CD8-positive, alpha-beta memory T cell (primary cell): ENCODE measurements at regions not wholly inside any gene's neighbourhood (a gene's known extent, or its start where the extent isn't known, plus 50 kb on each side); places are given as distances from the start of the nearest gene placed in this dataset.

Experiments used
- CTCF ChIA-PET: fragments of 350-600 bp; sonication (Branson Sonifier 250); formaldehyde crosslinking; loops from one replicate; lab custom pipeline; 2021; ENCODE audit warnings: antibody characterized with exemption; lab: Charles Lee
- POLR2A ChIA-PET: fragments of 350-600 bp; sonication (Branson Sonifier 250); formaldehyde crosslinking; loops from one replicate; lab custom pipeline; 2021; ENCODE audit warnings: antibody characterized with exemption; lab: Charles Lee
- DNase-seq, 5 donors: peaks; one replicate each; pipeline versions ENCODE4 v3.0.0 to v3.0.0-alpha.2; 2020 to 2022; ENCODE audit warnings: mixed read lengths in 1 of 5
- H3K27ac ChIP-seq: one replicate; pipeline ENCODE4 v1.7.0; 2013; ENCODE audit warnings: low read depth, mild to moderate bottlenecking, low read length, moderate library complexity
- H3K27me3 ChIP-seq: 2 replicates; pipeline ENCODE4 v1.7.0; 2013; ENCODE audit warnings: low read length, mild to moderate bottlenecking; ENCODE audit not compliant: insufficient read depth, poor library complexity, severe bottlenecking
- H3K36me3 ChIP-seq: 2 replicates; pipeline ENCODE4 v1.7.0; 2013; ENCODE audit warnings: mild to moderate bottlenecking, low read length, moderate library complexity; ENCODE audit not compliant: insufficient read depth
- H3K4me1 ChIP-seq: 2 replicates; pipeline ENCODE4 v1.7.0; 2013; ENCODE audit warnings: mild to moderate bottlenecking, low read length, moderate library complexity; ENCODE audit not compliant: insufficient read depth
- H3K4me3 ChIP-seq: 2 replicates; pipeline ENCODE4 v1.7.0; 2013; ENCODE audit warnings: mild to moderate bottlenecking, low read length
- H3K9me3 ChIP-seq: 2 replicates; pipeline ENCODE4 v1.7.0; 2013; ENCODE audit warnings: mild to moderate bottlenecking, low read length
- H3K27ac Mint-ChIP-seq, 8 donors: one replicate each; pipeline ENCODE4 v1.8.0; 2020 to 2021; ENCODE audit warnings: mixed read lengths in 8 of 8, mild to moderate bottlenecking in 6 of 8, inconsistent platforms in 3 of 8, moderate library complexity in 3 of 8
- H3K27me3 Mint-ChIP-seq, 2 donors: one replicate each; pipeline ENCODE4 v1.8.0; 2020 to 2021; ENCODE audit warnings: mixed read lengths in 2 of 2, mild to moderate bottlenecking in 1 of 2, moderate library complexity in 1 of 2
- H3K36me3 Mint-ChIP-seq, 3 donors: one replicate each; pipeline ENCODE4 v1.8.0; 2020 to 2021; ENCODE audit warnings: mixed read lengths in 3 of 3, inconsistent platforms in 1 of 3, mild to moderate bottlenecking in 1 of 3
- H3K4me1 Mint-ChIP-seq, 3 donors: one replicate each; pipeline ENCODE4 v1.8.0; 2020 to 2021; ENCODE audit warnings: mixed read lengths in 3 of 3, inconsistent platforms in 1 of 3, mild to moderate bottlenecking in 1 of 3
- H3K4me3 Mint-ChIP-seq, 7 donors: one replicate each; pipeline ENCODE4 v1.8.0; 2020 to 2021; ENCODE audit warnings: mixed read lengths in 7 of 7, mild to moderate bottlenecking in 6 of 7, moderate library complexity in 4 of 7, inconsistent platforms in 2 of 7
- H3K9me3 Mint-ChIP-seq, 5 donors: one replicate each; pipeline ENCODE4 v1.8.0; 2020 to 2022; ENCODE audit warnings: mixed read lengths in 5 of 5, mild to moderate bottlenecking in 3 of 5, moderate library complexity in 2 of 5, inconsistent platforms in 1 of 5

DNA sequence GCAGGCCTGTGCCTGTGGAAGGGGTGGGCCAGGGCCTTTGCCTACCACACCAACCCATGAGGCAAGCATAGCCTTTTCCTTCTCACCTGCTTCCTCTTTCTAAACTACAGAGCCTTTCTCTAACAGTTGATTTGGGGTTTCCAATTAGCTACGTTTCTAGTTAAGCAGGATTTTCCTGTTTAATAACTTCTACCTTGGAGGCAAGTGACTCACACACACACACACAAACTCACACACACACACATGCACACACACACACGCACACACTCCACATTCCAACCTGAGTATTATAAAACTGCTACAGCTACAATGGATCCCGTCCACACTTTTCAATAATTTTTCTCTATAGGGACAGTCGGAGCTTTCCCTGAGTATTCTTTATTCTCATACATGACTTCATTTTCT is 84.9 kb downstream of the SOX11 start:
- H3K27me3 Mint-ChIP-seq, result no peaks in the 10 kb centered on the region

DNA sequence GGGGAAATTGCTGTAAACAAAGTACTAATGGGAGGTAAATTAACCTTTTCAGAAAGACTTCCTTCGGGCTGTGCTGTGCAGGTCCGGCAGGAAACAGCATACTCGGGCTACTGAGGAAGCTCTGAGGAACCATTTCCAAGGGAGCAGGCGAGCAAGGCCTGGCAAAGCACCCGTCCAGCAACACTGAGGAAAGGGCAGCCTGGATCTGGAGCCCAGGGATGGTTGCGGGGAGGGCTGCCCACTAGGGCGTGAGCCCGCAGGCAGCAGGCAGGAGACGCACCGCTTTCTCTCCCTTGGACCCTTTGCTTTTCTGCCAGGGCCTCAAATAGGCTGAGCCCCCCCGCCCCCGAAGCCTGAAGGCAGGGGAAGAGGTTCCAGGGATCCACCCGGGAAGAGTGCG is 89.5 kb downstream of the SOX11 start:
- H3K27ac ChIP-seq, result no peak overlapping the region
- H3K9me3 Mint-ChIP-seq, result peaks cover 0 to 13% (median 11%) of the 10 kb centered on the region in 5 donors
- H3K4me1 ChIP-seq, result no peaks in the 10 kb centered on the region
- H3K4me3 ChIP-seq, result no peak overlapping the region
- no peak overlapping the region for H3K27ac Mint-ChIP-seq
- H3K36me3 Mint-ChIP-seq, result peaks cover 0 to 5% (median 0%) of the 10 kb centered on the region in 3 donors
- ChIA-PET CTCF (no interaction called here), POLR2A (no interaction called here)
- no peak for DNase-seq
- no peaks in the 10 kb centered on the region for H3K4me1 Mint-ChIP-seq
- no peaks in the 10 kb centered on the region for H3K27me3 ChIP-seq
- H3K4me3 Mint-ChIP-seq, result no peak overlapping the region
- no peaks in the 10 kb centered on the region for H3K9me3 ChIP-seq
- no peaks in the 10 kb centered on the region for H3K36me3 ChIP-seq
- H3K27me3 Mint-ChIP-seq, result no peaks in the 10 kb centered on the region

More for the DNA sequence above, 84.9 kb downstream of the SOX11 start:
- H3K9me3 ChIP-seq, result no peaks in the 10 kb centered on the region
- Mint-ChIP-seq H3K36me3 (no peaks in the 10 kb centered on the region), H3K4me3 (no peak overlapping the region), H3K27ac (no peak overlapping the region), H3K9me3 (peaks cover 0 to 7% (median 2%) of the 10 kb centered on the region in 5 donors), H3K4me1 (no peaks in the 10 kb centered on the region)
- H3K27me3 ChIP-seq, result no peaks in the 10 kb centered on the region
- H3K36me3 ChIP-seq, result no peaks in the 10 kb centered on the region
- no peak overlapping the region for H3K27ac ChIP-seq
- POLR2A ChIA-PET, result no interaction called here
- no peaks in the 10 kb centered on the region for H3K4me1 ChIP-seq
- H3K4me3 ChIP-seq, result no peak overlapping the region
- CTCF ChIA-PET, result no interaction called here
- DNase-seq, result no peak

DNA sequence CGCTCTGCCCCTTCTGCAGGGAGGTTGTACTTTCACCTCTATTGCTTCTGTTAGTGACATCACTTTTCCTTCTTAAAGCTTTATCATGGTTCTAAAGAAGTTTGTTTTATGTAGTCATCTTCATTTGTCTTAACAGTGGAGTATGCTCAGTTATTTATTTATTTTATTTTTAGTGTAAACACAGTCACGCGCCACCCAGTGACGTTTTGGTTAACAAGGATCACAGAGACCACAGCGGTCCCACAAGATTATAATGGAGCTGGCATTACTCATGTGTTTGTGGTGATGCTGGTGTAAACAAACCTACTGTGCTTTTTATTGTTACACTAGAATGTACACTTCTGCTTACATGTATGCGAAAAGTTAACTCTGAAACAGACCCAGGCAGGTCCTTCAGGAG is 89.9 kb downstream of the SOX11 start:
- peaks cover 0 to 15% (median 13%) of the 10 kb centered on the region in 5 donors for H3K9me3 Mint-ChIP-seq
- H3K36me3 Mint-ChIP-seq, result peaks cover 0 to 5% (median 0%) of the 10 kb centered on the region in 3 donors
- H3K4me1 ChIP-seq, result no peaks in the 10 kb centered on the region
- ChIA-PET CTCF (no interaction called here), POLR2A (no interaction called here)
- H3K9me3 ChIP-seq, result no peaks in the 10 kb centered on the region
- no peak overlapping the region for H3K4me3 Mint-ChIP-seq
- H3K27ac ChIP-seq, result no peak overlapping the region
- no peaks in the 10 kb centered on the region for H3K4me1 Mint-ChIP-seq
- no peaks in the 10 kb centered on the region for H3K27me3 ChIP-seq
- H3K36me3 ChIP-seq, result no peaks in the 10 kb centered on the region
- H3K4me3 ChIP-seq, result no peak overlapping the region
- H3K27me3 Mint-ChIP-seq, result no peaks in the 10 kb centered on the region
- H3K27ac Mint-ChIP-seq, result no peak overlapping the region
- no peak for DNase-seq

DNA sequence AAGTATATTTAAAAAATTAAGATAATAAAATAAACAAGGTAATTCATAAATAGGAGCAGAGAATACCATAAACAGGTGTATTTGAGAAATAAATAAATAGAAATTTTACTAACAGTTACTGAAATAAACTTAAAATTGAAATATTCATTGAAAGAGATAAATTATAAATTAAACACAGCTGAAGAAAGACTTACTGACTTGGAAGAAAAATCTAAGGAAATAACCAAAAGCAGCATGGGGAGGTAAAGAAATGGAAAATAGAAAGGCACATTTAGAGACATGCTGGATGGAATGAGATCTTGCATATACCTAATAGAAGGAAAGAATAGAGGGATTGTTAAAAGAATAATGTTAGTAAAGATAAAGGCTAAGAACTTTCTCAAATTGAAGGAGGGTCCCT is 96.3 kb downstream of the SOX11 start:
- H3K4me3 Mint-ChIP-seq, result no peak overlapping the region
- ChIA-PET CTCF (no interaction called here), POLR2A (no interaction called here)
- H3K36me3 ChIP-seq, result no peaks in the 10 kb centered on the region
- H3K27me3 Mint-ChIP-seq, result no peaks in the 10 kb centered on the region
- no peaks in the 10 kb centered on the region for H3K9me3 ChIP-seq
- DNase-seq, result no peak
- H3K36me3 Mint-ChIP-seq, result peaks cover 0 to 5% (median 0%) of the 10 kb centered on the region in 3 donors
- no peaks in the 10 kb centered on the region for H3K4me1 Mint-ChIP-seq
- no peak overlapping the region for H3K4me3 ChIP-seq
- no peaks in the 10 kb centered on the region for H3K27me3 ChIP-seq
- no peak overlapping the region for H3K27ac ChIP-seq
- peaks cover 13 to 22% (median 16%) of the 10 kb centered on the region in 5 donors for H3K9me3 Mint-ChIP-seq
- H3K27ac Mint-ChIP-seq, result no peak overlapping the region
- H3K4me1 ChIP-seq, result no peaks in the 10 kb centered on the region

DNA sequence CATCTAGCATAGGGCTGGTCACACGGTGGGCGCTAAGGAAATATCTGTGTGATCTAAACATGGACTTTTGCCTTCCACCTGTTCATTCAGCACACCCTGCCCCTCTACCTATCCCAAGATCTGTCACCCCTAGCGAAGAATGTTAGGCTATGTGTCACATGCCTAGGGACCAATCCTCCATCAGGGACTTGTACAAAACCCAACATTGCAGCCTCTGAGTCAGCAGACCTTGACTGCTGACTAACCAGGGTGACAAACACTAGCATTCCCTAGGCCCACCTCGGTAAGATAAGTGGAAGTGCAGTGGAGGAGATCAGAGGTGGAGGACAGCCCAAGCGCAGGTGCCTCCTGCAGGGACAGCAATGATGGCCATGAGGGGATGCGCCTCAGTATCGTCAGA is 99.2 kb downstream of the SOX11 start:
- Mint-ChIP-seq H3K4me1 (no peaks in the 10 kb centered on the region), H3K4me3 (no peak overlapping the region), H3K27me3 (no peaks in the 10 kb centered on the region), H3K36me3 (peaks cover 0 to 3% (median 0%) of the 10 kb centered on the region in 3 donors), H3K9me3 (peaks cover 11 to 16% (median 12%) of the 10 kb centered on the region in 5 donors), H3K27ac (no peak overlapping the region)
- ChIA-PET CTCF (no interaction called here), POLR2A (no interaction called here)
- Histone ChIP-seq H3K27ac (no peak overlapping the region), H3K9me3 (no peaks in the 10 kb centered on the region), H3K27me3 (no peaks in the 10 kb centered on the region), H3K4me3 (no peak overlapping the region), H3K4me1 (no peaks in the 10 kb centered on the region), H3K36me3 (no peaks in the 10 kb centered on the region)
- no peak for DNase-seq

DNA sequence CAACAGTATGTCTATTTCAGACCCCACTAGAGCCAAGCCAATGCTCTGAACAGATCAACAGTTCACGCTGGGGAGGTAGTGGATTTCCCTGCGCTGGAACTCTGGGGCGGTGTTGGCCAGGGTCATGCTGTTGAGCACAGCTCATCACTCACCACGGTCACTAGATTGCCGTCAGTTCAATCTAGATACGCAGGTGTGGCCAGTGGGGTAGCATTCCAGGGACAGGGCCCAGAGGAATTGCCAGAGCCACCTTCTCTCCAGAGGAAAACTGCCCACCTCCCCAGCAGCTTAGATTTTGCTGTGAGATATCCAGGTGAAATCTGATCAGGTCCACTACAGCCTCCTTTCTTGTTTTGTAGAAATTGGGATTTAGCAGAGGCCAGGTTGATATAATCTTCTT is 101.8 kb downstream of the SOX11 start:
- no peaks in the 10 kb centered on the region for H3K27me3 Mint-ChIP-seq
- H3K9me3 ChIP-seq, result no peaks in the 10 kb centered on the region
- H3K4me1 ChIP-seq, result no peaks in the 10 kb centered on the region
- POLR2A ChIA-PET, result no interaction called here
- H3K27ac Mint-ChIP-seq, result no peak overlapping the region
- no peaks in the 10 kb centered on the region for H3K27me3 ChIP-seq
- H3K9me3 Mint-ChIP-seq, result peaks cover 4 to 17% (median 6%) of the 10 kb centered on the region in 5 donors
- H3K27ac ChIP-seq, result no peak overlapping the region
- no peak overlapping the region for H3K4me3 ChIP-seq
- H3K36me3 Mint-ChIP-seq, result no peaks in the 10 kb centered on the region
- no peaks in the 10 kb centered on the region for H3K36me3 ChIP-seq
- H3K4me3 Mint-ChIP-seq, result no peak overlapping the region
- CTCF ChIA-PET, result no interaction called here
- no peak for DNase-seq
- no peaks in the 10 kb centered on the region for H3K4me1 Mint-ChIP-seq

DNA sequence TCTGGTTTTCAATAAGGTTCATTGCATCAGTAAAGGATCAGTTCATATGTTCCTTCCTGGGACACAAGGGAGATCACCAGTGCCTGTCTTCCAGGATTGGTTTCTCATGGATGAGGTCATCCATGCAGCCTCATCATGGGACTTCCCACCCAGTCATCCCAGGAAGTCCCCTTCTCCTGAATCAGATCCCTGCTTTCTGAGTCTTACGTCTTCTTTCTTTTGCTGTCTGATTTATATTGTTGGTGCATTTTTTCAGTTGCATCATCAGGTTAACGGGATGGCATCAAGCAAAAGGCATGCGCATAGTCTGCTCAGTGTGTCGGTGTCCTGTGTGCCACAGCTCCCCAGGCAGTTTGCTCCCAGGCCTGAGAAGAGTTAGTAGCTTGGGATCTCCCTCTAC is 105.9 kb downstream of the SOX11 start:
- Histone ChIP-seq H3K36me3 (no peaks in the 10 kb centered on the region), H3K4me1 (no peaks in the 10 kb centered on the region), H3K27me3 (no peaks in the 10 kb centered on the region), H3K9me3 (no peaks in the 10 kb centered on the region), H3K27ac (no peak overlapping the region), H3K4me3 (no peak overlapping the region)
- ChIA-PET CTCF (no interaction called here), POLR2A (no interaction called here)
- no peak for DNase-seq
- Mint-ChIP-seq H3K36me3 (no peaks in the 10 kb centered on the region), H3K9me3 (peaks cover 0 to 14% (median 3%) of the 10 kb centered on the region in 5 donors), H3K27ac (no peak overlapping the region), H3K4me1 (no peaks in the 10 kb centered on the region), H3K27me3 (no peaks in the 10 kb centered on the region), H3K4me3 (no peak overlapping the region)

DNA sequence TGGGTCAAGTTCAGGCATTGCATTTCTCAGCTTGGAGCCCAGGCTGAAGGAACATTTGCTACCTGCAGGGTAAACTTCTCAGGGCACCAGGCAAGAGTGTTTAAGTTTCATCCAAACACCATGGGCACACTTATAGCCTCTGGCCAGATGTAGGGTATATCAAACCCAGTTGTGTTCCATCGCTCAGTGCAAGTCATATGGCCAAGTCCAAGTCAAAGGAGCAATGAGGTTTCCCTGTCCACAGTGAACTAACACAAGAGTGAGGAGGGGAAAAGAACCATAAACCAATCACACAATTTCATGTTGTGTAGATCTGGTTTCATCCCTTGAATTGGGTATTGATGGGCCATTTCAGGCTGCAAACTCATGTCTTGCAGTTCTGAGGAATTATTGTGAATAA is 107.2 kb downstream of the SOX11 start:
- no peaks in the 10 kb centered on the region for H3K36me3 ChIP-seq
- no peaks in the 10 kb centered on the region for H3K4me1 Mint-ChIP-seq
- no peak overlapping the region for H3K27ac ChIP-seq
- H3K36me3 Mint-ChIP-seq, result no peaks in the 10 kb centered on the region
- no peaks in the 10 kb centered on the region for H3K27me3 ChIP-seq
- H3K4me1 ChIP-seq, result no peaks in the 10 kb centered on the region
- H3K4me3 Mint-ChIP-seq, result no peak overlapping the region
- no peak for DNase-seq
- no peak overlapping the region for H3K27ac Mint-ChIP-seq
- peaks cover 0 to 14% (median 3%) of the 10 kb centered on the region in 5 donors for H3K9me3 Mint-ChIP-seq
- H3K27me3 Mint-ChIP-seq, result no peaks in the 10 kb centered on the region
- no peak overlapping the region for H3K4me3 ChIP-seq
- H3K9me3 ChIP-seq, result no peaks in the 10 kb centered on the region
- CTCF ChIA-PET, result no interaction called here
- POLR2A ChIA-PET, result no interaction called here

DNA sequence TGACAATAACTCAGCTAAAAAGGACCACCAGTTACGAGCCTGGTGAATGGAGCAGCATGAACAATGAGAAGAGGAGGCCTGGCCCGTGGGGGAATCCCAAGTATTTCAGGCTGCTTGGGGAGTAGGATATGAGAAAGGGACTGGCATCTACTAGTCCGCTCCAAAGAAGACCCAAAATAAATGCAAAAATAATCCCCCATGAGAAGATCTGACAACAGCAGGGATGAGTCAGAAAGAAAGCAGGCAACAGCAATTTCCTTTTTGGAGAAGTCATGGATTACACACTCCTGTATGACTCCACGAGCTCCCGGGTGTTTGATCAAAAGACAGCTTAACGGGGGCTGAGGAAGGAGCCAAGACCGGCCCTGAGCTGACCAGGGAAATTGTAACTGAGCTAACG is 111.4 kb downstream of the SOX11 start:
- no peaks in the 10 kb centered on the region for H3K4me1 Mint-ChIP-seq
- H3K36me3 Mint-ChIP-seq, result no peaks in the 10 kb centered on the region
- POLR2A ChIA-PET, result no interaction called here
- no peak overlapping the region for H3K4me3 Mint-ChIP-seq
- H3K4me3 ChIP-seq, result no peak overlapping the region
- DNase-seq, result no peak
- H3K27ac ChIP-seq, result no peak overlapping the region
- no peaks in the 10 kb centered on the region for H3K36me3 ChIP-seq
- H3K27me3 Mint-ChIP-seq, result peaks cover 0 to 4% of the 10 kb centered on the region in 2 donors
- H3K9me3 ChIP-seq, result no peaks in the 10 kb centered on the region
- peaks cover 2 to 9% (median 6%) of the 10 kb centered on the region in 5 donors for H3K9me3 Mint-ChIP-seq
- CTCF ChIA-PET, result no interaction called here
- H3K27ac Mint-ChIP-seq, result no peak overlapping the region
- H3K4me1 ChIP-seq, result no peaks in the 10 kb centered on the region
- H3K27me3 ChIP-seq, result no peaks in the 10 kb centered on the region
